Epithelial cell of proximal tubule (primary cell): ENCODE measurements at regions not wholly inside any gene's neighbourhood (a gene's known extent, or its start where the extent isn't known, plus 50 kb on each side); places are given as distances from the start of the nearest gene placed in this dataset.

Experiments
- DNase-seq: peaks from one replicate; pipeline ENCODE4 v3.0.0-alpha.2; 2011; ENCODE audit warnings: low read depth
- H3K4me3 ChIP-seq: 2 replicates; pipeline ENCODE4 v1.5.1; 2011; ENCODE audit warnings: low read depth, mild to moderate bottlenecking, low read length
- CTCF ChIP-seq: conservative IDR thresholded peaks from 2 replicates; pipeline ENCODE4 v1.5.1; 2012; ENCODE audit warnings: low read depth, mild to moderate bottlenecking, low read length

DNA sequence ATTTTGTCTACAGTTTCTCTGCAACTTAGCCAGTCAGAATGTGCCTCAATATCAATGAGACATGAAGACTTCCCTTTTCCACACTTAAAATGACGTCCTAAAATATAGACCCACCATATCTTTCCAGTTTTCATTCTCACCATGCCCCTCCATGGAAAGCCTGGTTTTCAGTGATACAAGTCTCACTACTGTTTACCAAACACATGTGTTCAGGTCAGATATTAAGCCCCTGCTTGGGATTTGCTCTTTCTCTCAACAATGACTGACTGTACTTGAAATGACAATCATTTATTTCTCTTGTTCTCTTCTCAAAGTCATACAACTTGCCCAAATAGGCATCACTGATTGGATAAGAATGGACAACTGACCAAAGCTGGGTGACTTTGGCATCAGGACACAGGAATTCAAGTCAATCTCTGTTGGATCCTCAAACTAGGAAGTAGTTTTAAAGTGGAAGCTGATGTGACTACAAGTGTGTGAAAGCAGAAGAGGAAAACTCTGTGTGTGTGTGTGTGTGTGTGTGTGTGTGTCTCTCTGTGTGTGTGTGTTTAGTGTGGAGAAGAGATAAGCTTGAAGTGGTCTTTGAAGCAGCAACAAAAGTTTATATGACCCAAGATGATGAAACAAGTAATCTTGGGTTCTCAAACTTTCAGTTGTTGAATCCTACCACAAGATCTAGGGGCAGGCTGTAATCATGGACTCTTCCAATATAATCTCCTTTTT, 217.4 kb upstream of the FGF13 start:
- TF ChIP-seq CTCF, result no peak
- DNase-seq, result no peak
- H3K4me3 ChIP-seq, result no peak overlapping the region

DNA sequence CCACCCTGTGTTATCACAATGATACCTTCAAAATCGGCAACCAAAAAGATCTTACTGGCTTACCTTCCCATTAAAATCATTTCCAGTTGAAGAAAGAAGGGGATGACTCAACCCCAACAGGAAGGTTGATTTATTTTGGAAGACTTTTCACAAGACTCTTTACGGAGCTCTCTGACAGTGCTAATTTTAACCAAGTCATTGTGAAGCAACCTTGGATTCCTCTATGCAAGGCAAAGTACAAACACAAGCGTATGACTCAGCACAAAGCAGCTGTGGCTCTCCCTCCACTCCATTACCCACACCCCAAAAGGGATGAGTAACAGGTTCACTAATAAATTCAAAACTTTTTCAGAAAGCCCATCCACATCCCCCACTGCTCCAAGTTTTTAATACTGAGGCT, 213.8 kb upstream of the FGF13 start:
- peak; percentile 74 for DNase-seq
- no peak for TF ChIP-seq CTCF
- no peak overlapping the region for H3K4me3 ChIP-seq

- no peak for DNase-seq
- H3K4me3 ChIP-seq, result no peak overlapping the region
- TF ChIP-seq CTCF, result no peak
Measured at GRCh38 chrX:138923805-138924204, 212.3 kb upstream of the FGF13 start.

DNA sequence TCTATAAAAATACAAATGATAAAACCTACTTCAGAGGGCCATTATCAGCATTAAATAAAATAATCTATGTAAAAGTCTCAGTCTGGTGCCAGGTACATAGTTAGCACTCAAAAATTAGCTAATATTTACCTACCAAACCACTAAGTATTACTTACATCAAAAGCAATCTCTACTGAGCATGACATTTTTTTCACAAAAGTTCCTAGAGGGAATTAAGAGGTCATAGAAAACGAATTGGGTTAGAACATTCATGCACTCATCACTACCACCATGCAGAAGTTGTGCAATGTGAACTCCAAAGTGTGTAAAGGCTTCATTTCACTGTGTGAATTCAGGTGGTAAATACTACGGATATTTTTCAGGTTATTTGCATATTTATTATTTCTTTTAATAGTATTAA, 209.5 kb upstream of the FGF13 start:
- no peak for TF ChIP-seq CTCF
- no peak overlapping the region for H3K4me3 ChIP-seq
- DNase-seq, result no peak

DNA sequence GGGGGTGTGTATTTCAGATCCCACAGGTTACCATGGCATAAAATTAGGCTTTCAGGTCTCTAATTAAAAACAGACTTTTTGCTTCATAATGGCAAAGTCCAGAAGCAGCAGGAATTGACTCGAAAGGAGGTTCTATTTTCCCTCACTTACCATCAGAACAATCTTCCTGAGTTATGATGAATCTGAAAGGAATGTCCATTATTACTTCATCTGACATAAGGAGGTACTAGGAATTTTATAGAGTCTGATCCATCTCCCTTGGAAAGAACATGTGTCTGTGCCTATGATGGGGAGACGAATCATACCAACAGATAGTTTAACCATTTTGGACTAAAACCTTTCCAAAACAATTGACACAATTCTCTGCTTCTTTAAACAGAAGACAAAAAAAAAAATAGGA, 206.3 kb upstream of the FGF13 start:
- TF ChIP-seq CTCF, result no peak
- no peak for DNase-seq
- no peak overlapping the region for H3K4me3 ChIP-seq

DNA sequence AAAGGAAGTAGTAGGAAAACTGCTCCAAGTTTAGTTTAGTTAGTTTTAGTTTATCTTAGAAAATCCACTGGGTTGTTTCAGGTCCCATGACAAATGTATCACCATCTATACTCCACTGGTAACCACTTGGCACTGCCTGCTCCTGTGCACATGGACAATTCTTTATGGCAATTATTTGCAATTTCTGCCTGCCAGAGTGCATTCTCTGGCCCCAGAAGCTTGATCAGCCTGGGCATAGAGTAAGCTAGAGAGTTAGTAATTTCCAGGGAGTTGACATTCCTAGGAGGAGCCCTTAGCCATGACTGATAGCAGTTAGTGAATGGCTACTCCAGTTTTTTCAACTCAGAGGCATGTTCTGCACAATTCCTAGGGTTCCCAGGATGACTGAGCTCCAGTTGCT, 203.2 kb upstream of the FGF13 start:
- no peak for DNase-seq
- no peak for TF ChIP-seq CTCF
- no peak overlapping the region for H3K4me3 ChIP-seq

DNA sequence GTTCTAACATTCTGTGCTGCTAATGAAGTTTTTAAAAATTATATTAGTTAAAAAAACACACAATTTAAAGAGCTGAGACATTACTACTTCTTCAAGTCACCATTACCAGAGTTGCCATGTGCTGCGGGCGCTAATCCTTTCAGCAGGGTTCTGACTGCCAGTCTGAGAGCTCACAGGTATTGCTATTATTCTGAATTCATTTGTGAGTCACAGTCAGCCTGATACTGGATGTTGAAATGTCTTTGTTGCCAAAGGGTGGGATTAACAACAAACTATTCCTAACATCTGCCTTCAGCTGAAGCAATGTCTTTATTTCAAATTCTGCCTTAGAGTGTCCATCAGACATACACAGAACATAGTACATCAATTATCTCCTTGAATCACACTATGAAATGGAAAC, 197.1 kb upstream of the FGF13 start:
- DNase-seq, result no peak
- H3K4me3 ChIP-seq, result no peak overlapping the region
- no peak for TF ChIP-seq CTCF
